GM19328 (cell line): ENCODE measurements at regions not wholly inside any gene's neighbourhood (a gene's known extent, or its start where the extent isn't known, plus 50 kb on each side); places are given as distances from the start of the nearest gene placed in this dataset.

Experiments used
- ATAC-seq: cut with Tn5 transposase; IDR thresholded peaks from one replicate; pipeline ENCODE4 v1.9.1; 2021; ENCODE audit warnings: mild to moderate bottlenecking, moderate library complexity; ENCODE audit not compliant: unreplicated experiment

DNA sequence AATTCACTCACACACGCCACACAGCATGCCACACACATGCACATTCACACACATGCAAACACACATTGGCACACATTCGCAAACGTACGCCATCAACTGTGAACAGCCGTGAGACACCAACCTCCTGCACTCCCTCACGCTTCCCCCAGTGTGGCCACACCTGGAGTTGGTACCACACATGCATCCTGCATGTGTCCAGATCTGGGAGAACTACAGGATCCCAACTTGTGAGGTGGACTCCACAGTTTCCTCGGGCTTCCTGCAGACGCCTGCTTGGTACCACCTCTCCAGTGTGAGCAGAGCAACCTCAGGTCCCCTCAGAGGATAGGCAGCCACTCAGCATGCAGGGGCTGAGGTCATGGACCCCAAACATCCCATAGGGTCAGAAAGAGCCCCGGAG, 239.0 kb downstream of the EIPR1 start:
- ATAC-seq: no peak

DNA sequence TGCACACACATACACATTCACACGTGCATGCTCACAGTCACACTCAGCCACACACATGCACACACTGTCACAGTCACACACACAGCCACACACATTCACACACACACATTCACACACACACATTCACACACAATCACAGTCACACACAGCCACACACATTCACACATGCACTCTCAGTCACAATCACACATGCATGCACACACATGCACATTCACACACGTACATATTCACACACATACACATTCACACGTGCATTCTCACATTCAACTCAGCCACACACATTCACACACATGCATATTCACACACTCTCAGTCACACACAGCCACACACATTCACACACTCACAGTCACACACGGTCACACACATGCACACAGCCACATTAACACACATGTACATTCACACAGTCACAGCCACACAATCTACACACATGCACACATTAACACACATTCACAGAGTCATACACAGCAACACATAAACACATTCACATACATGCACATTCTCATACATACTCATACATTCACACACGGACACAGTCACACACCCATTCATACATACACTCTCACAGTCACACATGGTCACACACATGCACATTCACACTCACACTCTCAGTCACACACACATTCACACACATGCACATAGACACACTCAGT, 239.8 kb downstream of the EIPR1 start:
- ATAC-seq: no peak

DNA sequence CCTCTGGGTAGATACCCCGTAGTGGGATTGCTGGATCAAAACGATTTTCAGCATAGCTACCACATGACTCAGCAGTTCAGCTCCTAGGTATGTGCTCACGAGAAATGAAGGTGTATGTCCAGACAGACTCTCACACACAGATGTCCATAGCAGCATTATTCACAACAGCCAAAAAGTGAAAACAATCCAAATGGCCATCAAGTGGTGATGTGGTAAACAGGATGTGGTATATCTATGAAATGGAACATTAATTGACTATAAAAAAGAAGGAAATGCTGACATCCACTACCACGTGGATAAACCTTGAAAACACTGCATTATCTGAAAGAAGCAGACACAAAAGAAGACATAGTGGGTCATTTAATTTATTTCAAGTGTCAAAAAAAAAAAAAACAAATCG, 241.9 kb downstream of the EIPR1 start:
- ATAC-seq: no peak

DNA sequence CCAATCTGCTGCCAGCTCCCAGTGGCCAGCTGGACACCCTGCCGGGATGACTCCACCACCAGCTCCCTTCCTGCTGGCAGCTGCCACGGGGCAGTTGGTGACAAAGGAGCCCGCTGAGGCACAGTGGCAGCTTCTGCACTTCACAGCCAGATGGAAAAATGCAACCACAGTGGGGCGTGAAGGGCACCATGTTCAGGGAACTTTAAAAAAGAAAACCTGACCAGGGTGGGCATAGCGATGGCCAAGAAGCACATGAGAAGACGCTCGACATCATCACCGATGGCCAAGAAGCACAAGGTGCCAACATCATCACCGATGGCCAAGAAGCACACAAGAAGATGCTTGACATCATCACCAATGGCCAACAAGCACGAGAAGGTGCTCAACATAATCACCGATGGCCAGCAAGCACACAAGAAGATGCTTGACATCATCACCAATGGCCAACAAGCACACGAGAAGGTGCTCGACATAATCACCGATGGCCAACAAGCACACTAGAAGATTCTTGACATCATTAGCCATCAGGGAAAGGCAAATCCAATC, 243.5 kb downstream of the EIPR1 start:
- no peak for ATAC-seq

DNA sequence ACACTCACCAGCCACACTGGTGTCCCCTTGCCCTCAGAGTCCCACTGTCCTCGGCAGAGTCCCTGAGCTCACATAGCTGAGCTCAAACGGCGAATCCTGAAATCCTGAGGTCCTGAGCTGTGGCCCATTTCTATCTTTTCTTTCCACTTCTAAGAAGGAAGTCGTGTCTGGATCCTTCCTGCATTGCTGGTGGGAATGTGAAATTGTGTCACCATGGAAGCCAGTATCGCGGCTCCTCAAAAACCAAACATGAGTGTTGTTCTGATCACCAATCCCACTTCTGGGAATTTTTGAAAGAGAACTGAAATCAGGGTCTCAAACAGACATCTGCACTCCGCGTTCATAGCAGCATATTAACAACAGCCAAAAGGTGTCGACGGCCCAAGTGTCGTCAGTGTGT, 244.7 kb downstream of the EIPR1 start:
- ATAC-seq: no peak

DNA sequence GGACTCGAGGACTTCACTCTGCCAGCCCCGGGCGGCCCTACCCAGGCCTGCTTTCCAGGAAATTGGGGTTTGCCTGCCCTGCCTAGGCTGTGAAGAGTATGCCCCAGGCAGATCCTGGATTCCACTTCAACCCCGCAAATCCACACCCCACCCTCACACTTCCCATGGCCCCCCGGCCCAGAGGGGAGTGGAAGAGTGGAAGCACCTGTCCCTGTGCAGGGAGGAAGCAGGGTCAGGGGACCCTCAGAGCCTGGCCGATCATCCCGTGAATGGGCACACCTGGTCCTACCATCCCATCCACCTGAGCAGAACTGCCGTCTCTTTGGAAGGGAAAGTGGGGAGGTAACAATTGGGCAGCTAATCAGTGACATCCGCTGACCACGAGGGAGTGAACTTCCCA, 245.2 kb downstream of the EIPR1 start:
- ATAC-seq: no peak

DNA sequence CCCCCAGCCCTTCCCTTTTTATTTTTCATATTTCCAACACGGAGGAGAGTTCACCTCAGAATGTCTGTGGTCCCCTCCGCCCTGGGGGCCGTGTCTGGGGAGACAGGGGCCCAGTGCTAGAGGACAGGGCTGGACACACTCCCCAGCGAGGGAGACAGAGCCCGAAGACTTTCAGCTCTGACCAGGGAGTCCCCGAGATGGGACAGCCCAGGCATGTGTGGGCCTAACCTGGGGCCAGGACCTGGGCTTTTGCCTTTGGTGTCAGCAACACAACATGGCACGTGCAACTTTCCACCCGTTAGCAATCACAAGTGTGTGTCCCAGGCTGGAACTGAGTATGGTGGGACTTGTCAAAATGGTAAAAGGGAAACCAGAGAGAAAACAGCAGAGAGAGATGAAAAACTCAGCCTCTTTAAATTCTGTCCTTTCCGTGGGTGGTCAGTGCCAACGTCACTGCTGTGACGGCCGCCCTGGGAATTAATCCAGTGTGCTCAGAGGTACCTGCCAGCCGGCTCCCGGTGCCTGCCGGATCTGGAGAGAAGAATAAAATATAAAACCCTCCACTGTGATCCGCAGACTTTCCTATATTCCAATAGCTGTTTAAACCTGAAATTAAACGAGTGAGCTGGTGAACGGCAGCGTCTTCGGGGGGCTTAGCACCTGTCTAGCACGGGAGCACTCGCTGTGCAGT, 245.8 kb downstream of the EIPR1 start:
- no peak for ATAC-seq

DNA sequence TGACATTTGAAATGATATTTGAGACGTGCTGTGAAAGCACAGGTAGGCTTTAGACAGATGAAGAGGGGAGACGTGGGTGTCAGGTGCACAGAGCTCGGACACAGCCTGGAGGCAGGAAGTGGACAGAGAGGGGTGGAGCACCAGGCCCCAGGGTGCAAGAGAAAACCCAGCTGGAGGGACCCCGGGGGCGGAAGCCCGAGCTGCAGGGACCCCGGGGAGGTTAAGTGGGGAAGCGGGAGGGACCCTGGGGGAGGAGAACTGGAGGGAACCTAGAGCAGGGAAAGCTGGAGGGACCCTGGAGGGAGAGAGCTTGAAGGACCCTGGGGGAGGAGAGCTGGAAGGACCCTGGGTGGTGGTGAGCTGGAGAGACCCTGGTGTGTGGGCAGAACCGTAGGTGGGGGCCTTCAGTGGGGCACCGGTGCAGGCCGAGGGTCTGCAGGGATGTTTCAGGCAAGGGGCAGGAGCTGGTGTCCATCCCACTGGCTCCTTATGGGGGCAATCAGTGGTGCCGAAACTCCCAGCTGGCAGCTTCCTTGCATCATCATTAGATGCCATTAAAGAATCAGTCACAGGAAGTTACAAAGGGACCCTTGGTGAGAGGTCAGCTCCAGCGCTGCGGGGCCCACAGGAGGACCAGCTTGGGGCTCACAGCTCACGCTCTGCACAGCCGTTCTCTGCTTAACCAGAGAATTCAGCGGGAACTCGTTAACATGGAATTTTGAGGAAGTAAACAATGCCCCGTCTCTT, 246.6 kb downstream of the EIPR1 start:
- ATAC-seq: no peak

DNA sequence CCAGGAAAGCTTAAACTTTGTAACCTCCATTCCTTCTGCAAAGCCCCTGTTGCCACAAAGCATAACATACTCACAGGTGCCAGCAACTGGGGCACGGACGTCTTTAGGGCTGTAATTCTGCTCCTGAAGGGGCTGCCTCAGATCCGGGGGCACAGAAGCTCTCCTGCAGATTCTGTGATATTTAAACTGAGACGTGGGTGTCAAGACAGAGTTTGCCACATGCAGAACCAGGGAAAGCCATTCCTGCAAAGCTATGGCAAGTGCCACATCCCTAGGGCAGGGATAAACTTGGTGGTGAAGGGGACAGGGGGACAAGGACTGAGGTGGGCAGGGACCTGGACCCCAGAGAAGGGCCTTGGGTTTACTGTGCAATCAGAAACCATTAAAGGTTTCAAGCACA, 247.2 kb downstream of the EIPR1 start:
- no peak for ATAC-seq

DNA sequence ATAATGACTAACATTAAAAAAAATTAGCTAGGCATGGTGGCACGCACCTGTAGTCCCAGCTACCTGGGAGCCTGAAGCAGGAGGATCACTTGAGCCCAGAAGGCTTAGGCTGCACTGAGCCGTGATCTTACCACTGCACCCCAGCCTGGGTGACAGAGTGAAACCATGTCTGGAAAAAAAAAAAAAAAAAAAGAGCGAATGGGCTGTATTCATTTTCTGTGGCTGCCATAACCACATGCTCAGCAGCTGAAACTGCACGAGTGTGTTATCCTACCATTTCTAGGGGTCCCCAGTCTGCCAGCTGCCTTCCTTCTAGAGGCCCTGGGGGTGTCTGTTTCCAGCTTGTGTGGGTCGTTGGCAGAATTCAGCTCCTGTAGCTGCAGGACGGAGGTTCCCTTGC, 247.8 kb downstream of the EIPR1 start:
- no peak for ATAC-seq

DNA sequence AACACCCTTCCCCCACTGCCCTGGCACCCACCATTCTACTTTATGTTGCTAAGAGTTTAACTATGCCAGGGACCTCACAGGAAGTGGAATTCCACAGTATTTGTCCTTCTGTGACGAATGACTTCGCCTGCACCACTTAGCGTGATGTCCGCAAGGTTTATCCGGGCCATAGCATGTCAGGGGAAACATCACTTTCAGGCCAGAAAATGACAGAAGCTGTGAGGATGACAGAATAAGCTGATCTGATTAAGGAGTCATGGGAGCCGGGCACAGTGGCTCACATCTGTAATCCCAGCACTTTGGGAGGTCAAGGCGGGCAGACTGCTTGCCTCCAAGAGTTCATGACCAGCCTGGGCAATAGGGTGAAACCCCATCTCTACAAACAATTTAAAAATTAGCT, 248.8 kb downstream of the EIPR1 start:
- ATAC-seq: no peak

DNA sequence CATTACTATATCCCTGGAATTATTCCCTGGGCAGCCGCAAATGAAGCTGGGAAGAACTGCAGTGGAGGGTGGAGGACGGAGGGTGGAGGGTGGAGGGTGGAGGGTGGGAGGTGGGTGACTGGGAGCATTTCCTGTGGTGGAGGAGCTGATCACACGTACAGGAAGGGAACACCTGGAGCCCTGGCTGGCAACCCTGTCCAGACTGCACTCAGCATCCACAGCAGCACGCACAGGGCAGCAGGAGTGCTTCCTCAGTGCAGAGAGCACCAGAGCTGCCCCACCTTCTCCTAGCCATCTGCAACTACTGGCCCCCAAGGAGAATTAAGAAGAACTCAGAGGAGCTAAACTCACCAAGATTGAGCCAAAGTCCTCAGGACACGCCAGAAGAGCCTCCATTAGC, 249.9 kb downstream of the EIPR1 start:
- no peak for ATAC-seq

DNA sequence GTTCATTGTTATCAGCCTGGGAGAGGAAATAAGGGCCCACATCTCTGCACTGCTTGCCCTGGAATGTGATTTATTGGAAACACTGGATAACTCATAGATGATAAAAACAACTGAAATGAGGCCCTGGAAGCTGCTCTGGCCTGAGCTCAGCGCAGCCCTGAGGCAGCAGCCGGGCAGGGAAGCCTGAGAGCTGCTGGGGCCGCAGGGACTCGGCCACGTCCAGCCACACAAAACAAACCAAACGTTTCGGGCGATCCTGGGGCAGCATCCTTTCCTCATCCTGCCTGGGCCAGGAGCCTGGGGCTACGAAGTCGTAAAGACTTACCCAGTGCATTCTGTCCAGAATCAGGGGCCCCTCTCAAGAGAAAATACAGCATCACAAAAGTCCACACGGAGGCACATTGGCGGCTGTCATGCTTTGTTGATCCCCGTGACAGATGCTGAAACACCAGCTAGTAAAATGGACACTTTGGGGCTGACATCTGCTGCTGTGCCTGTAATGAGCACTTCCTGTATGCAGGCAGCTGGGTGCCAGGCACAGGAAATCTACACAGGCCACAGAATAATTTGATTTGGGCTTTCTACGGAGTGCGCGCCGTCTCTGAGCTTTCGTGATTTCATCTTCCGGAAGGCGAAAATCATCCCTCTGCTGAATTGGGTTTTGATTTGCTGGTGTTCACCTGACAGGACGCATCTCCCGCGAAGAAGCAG, 250.6 kb downstream of the EIPR1 start:
- no peak for ATAC-seq

DNA sequence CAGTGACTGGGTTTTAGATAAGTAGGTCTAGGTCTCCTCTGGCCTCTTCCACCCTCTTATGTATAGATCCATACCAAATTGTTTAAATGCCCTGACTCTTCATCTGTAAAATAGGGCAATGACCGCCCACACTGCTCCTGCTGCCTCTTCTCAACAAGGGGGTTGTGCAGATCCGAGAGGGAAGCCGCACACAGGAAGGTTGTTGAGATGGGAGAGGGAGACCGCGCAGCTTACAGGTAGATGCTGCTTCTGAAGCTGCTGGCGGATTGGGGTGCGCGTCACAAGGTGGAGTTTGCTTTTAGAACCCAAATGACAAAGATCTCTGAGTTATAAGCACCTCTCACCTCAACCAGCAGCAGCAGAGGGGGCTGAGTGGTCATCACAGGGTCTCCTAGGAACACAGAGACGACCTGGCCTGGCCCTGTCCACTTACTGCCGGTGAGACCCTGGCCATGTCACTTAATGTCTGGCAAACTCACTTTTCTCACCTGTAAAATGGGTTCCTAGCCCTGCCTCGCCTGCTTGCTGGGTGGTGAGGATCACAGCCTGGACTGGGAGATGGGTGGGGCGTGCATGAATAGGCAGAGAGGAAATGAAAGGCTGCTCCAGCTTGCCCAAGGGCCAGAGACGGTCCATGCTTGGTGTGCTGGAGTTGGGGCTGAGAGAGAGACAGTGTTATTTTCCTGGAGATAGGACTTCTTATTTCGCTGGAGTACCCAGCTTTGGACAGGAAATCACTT, 251.3 kb downstream of the EIPR1 start:
- no peak for ATAC-seq

DNA sequence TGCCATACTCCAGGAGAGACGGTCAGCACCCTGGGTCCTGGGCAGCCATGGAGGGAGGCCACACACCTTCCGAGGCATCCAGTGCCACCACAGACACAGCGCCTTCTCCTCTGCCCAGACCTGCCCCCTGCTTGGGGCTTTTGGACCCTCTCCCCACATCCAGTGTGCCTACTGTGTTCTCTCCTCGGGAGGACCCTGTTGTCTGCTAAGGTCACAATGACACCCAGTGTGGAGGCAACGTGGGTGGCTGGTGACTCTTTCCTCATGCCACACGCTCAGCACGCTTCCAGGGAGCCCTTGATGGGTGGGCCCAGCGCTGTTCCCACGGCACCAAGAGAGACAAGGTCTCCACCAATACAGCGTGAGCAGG, 251.9 kb downstream of the EIPR1 start:
- no peak for ATAC-seq

DNA sequence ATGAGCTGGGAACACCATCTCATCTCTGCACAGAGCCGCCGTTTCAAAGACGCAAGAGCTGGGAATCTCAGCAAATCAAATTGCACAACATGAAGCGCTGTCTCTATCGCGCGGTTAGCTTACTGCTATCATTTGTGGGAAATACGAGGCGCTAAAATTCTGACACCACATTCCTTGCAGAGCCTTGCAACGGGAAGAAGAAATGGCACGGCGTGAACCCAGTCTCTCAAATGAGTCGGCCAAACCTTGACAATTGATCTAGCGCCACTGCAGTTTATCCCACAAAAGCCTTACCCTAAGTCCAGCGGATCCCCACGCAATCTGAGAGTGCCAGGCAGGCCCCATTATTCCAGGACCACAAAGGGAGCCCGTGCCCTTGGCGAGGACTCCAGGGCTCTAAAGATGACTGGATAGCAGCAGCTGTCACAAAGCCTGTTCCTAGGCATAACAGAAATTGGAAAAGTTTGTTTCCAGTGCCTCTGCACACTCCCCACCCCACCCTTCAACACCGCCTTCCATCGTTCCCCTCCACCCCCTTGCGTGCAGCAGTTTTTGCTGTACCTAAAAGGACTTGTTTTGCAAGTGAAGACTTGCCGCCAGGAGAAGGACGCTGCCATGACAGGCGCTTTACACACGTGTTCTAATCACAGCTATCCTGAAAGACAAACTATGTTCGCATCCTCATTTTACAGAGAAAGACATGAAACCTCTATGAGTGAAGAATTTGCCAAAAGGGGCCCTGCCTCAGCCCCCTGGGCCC, 252.4 kb downstream of the EIPR1 start:
- ATAC-seq: no peak

DNA sequence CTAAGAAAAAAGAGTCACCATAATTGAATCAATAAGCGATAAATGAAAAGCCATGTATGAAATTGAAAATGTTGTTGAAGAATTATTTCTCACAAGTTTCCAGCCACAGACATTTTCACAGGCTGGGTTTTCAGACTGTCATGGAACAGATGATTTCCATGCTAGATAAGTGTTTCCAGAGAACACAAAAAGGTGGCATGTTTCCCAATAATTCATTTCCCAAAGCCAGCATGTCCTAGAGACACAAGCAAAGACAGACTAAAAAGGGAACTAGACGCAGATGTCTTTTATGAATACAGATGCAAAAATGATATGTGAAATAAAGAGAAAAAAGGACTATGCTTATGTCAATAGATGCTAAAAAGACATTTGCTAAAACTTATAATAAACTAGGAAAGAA, 255.1 kb downstream of the EIPR1 start:
- ATAC-seq: no peak

DNA sequence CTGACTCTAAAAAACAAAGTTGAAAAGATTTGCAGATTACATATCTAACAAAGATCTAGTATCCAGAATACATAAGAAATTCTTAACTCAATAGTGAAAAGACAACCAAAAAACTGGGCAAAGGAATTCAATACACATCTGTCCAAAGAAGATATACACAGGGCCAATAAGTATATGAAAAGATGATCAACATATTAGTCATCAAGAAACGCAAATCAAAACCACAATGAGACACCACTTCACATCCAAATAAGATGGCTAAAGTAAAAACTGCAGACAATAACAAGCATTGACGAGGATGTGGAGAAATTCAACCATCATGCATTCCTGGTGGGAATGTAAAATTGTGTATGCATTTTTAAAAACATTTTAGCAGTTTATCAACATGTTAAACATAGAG, 256.0 kb downstream of the EIPR1 start:
- no peak for ATAC-seq

DNA sequence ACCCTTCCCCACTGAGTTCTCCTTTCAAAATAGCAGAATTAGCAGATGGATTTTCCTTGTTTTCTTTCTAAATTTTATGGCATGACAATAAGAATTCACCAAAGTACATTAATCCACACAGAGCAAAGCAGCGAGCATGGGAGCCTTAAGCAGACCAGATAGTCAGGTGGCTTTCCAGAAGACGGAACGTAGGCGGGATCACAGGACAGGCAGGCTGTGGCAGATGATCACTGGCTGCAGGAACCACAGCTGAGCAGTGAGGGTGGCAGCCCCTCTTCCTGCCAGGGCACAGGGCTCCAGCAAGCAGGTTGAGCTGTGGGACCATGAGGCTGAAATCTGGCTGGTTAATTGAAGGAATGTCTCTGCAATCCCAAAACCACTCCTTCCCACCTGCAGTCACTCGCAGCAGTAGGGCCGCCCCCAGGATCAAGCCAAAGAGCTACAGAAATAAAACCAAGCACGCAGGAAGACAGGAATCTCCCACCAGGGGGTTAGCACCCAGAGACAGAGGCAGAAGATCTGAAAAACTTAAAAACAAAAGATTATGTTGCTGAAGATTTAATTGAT, 259.9 kb downstream of the EIPR1 start:
- no peak for ATAC-seq

DNA sequence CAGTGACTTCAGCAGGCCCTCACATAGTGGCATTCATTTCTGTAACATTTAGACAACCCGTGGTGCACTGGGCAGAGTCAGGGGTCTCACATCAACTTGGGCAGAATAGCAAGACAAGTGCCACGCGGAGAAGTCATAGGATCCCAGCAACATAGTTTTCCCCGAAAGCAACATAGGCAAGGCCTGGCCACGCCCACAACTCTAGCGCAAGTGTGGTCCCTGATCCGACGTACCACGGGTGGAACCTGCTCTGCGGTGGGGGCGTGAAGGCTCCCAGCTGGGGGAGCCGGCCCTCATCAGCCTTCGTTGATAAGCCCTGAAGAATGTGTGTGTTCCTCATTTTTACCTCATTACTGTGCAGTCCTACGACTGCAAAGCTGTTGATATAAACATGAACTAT, 261.2 kb downstream of the EIPR1 start:
- no peak for ATAC-seq
